ENCODE measurements at regions not wholly inside any gene's neighbourhood (a gene's known extent, or its start where the extent isn't known, plus 50 kb on each side); places are given as distances from the start of the nearest gene placed in this dataset.

DNA sequence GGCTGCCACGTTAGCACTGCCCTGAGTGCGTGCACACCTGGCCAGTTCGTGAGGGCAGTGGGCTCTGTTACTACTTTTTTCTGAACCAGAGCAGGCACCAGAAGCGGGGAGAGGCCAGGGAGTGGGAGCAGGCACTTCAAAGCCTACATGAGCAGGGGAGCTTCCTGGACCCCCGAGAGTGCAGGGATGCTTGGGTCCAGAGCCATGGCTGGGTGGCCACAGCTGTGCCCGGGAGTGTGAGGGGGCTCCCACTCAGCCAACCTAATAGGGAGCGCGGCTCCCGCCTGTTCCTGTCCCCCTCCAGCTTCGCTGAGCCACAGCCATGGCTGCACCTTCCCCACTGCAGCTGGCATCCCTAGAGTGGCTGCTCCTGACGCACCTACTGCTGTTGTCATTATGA lies 1423.3 kb downstream of the SI start:
- no peak overlapping the region for H3K23ac ChIP-seq (ENCODE audit: insufficient read length, low read depth, low read length)
- no peak overlapping the region for H4K8ac ChIP-seq (replicated peaks; ENCODE audit: insufficient read length, low read depth, low read length)
- H2BK12ac ChIP-seq (ENCODE audit: insufficient read length, low read depth, low read length) = no peak overlapping the region
- H3K4me3 Mint-ChIP-seq = no peak overlapping the region
- no peaks in the 10 kb centered on the region for H3K9me3 ChIP-seq (ENCODE audit: control insufficient read depth, low read depth, low read length)
- no peaks in the 10 kb centered on the region for H3K79me1 ChIP-seq (ENCODE audit: insufficient read depth, low read depth, low read length, poor library complexity, severe bottlenecking)
- H4K91ac ChIP-seq (ENCODE audit: insufficient read length, low read depth, low read length) = no peak overlapping the region
- H3K36me3 Mint-ChIP-seq (ENCODE audit: insufficient read depth in 1 of 3, low read depth in 3 of 3) = no peaks in the 10 kb centered on the region
- H3K9ac ChIP-seq (ENCODE audit: extremely low read depth, insufficient read length, low read length) = no peak overlapping the region
- H3K4me1 Mint-ChIP-seq = no peaks in the 10 kb centered on the region
- no peak overlapping the region for H3K56ac ChIP-seq (ENCODE audit: insufficient read length, low read depth, low read length)
- no peak overlapping the region for H2AFZ ChIP-seq (ENCODE audit: low read length)
- H3K9me3 Mint-ChIP-seq = peaks cover 2% of the 10 kb centered on the region in 2 experiments; a peak in 2 of 5 replicates
- DNase-seq = no peak
- H3K4ac ChIP-seq (ENCODE audit: low read depth, low read length) = no peak overlapping the region
- H3K4me2 ChIP-seq (ENCODE audit: insufficient read depth, insufficient read length, low read length) = no peak overlapping the region
- no peaks in the 10 kb centered on the region for H3K27me3 Mint-ChIP-seq (ENCODE audit: low read depth)
- no peak overlapping the region for H2AK5ac ChIP-seq (ENCODE audit: insufficient read length, low read length)
- no peak overlapping the region for H3K27ac Mint-ChIP-seq
- H2BK120ac ChIP-seq (ENCODE audit: low read depth, low read length, poor library complexity, severe bottlenecking) = no peak overlapping the region
- no peak overlapping the region for H3K14ac ChIP-seq (ENCODE audit: insufficient read depth, low read length)
- H3K18ac ChIP-seq (ENCODE audit: insufficient read length, low read depth, low read length) = no peak overlapping the region
- H2BK20ac ChIP-seq (ENCODE audit: low read depth, low read length, poor library complexity, severe bottlenecking) = no peak overlapping the region
- no peak for TF ChIP-seq CTCF (conservative IDR thresholded peaks at IDR 0.05)
- H3K4me1 ChIP-seq (ENCODE audit: insufficient read depth, low read length) = no peaks in the 10 kb centered on the region
- H3K27ac ChIP-seq (ENCODE audit: insufficient read length, low read depth, low read length) = no peak overlapping the region
- H4K20me1 ChIP-seq (ENCODE audit: control insufficient read depth, insufficient read depth, insufficient read length) = no peaks in the 10 kb centered on the region
- H3T11ph ChIP-seq (ENCODE audit: low read length) = no peak overlapping the region
- H3K27me3 ChIP-seq (ENCODE audit: insufficient read depth, low read length) = no peaks in the 10 kb centered on the region
- no CpG with 5 or more reads among the region's 11 CpGs for WGBS (ENCODE audit: extremely low coverage, insufficient read length, low lambda C conversion rate)
- H2BK15ac ChIP-seq (ENCODE audit: low read depth, low read length) = no peak overlapping the region
- no peaks in the 10 kb centered on the region for H3K79me2 ChIP-seq (ENCODE audit: insufficient read depth, low read length)
- no peak overlapping the region for H4K5ac ChIP-seq (ENCODE audit: insufficient read length, low read depth, low read length)
- no peak overlapping the region for H2BK5ac ChIP-seq (ENCODE audit: insufficient read length, low read length)
- H3K23me2 ChIP-seq (ENCODE audit: insufficient read length, low read depth, low read length, poor library complexity, severe bottlenecking) = no peaks in the 10 kb centered on the region
